ENCODE measurements at regions not wholly inside any gene's neighbourhood (a gene's known extent, or its start where the extent isn't known, plus 50 kb on each side); places are given as distances from the start of the nearest gene placed in this dataset.

- no peak for DNase-seq (ENCODE audit: low read depth in 2 of 2)
- no peaks in the 10 kb centered on the region for H4K20me1 ChIP-seq (ENCODE audit: control insufficient read depth, extremely low read depth, insufficient read depth, low read length)
- H2AFZ ChIP-seq (ENCODE audit: low read length) = no peak overlapping the region
- no peak overlapping the region for H3K27ac ChIP-seq (ENCODE audit: insufficient read depth, low read length)
- H3K4me2 ChIP-seq (ENCODE audit: extremely low read depth, insufficient read depth, low read length) = no peak overlapping the region
- H3K79me2 ChIP-seq (ENCODE audit: control insufficient read depth, insufficient read depth, low read length) = no peaks in the 10 kb centered on the region
- H3K4me3 ChIP-seq (replicated peaks in 1 of 4; ENCODE audit: control extremely low read depth in 1 of 4, insufficient read depth in 1 of 4, low read depth in 3 of 4, low read length in 4 of 4) = no peak overlapping the region
- TF ChIP-seq EZH2 (IDR thresholded peaks at IDR 0.05; ENCODE audit: low read length, missing control alignments) = no peak
- TF ChIP-seq, protein P1, sequence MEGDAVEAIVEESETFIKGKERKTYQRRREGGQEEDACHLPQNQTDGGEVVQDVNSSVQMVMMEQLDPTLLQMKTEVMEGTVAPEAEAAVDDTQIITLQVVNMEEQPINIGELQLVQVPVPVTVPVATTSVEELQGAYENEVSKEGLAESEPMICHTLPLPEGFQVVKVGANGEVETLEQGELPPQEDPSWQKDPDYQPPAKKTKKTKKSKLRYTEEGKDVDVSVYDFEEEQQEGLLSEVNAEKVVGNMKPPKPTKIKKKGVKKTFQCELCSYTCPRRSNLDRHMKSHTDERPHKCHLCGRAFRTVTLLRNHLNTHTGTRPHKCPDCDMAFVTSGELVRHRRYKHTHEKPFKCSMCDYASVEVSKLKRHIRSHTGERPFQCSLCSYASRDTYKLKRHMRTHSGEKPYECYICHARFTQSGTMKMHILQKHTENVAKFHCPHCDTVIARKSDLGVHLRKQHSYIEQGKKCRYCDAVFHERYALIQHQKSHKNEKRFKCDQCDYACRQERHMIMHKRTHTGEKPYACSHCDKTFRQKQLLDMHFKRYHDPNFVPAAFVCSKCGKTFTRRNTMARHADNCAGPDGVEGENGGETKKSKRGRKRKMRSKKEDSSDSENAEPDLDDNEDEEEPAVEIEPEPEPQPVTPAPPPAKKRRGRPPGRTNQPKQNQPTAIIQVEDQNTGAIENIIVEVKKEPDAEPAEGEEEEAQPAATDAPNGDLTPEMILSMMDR (conservative IDR thresholded peaks at IDR 0.05 in 1 of 2, IDR thresholded peaks at IDR 0.05 in 1 of 2; ENCODE audit: low read depth in 1 of 2, low read length in 2 of 2) = no peak
- H3K36me3 ChIP-seq (ENCODE audit: control insufficient read depth, insufficient read depth, low read length) = no peaks in the 10 kb centered on the region
- H3K4me1 ChIP-seq (ENCODE audit: control insufficient read depth, extremely low read depth, insufficient read depth, low read length) = no peaks in the 10 kb centered on the region
- H3K9me3 ChIP-seq (ENCODE audit: control insufficient read depth, insufficient read depth, low read depth, low read length) = no peaks in the 10 kb centered on the region
- no peak overlapping the region for H3K9ac ChIP-seq (ENCODE audit: insufficient read depth, low read length)
- H3K27me3 ChIP-seq (ENCODE audit: control insufficient read depth, insufficient read depth, low read length) = no peaks in the 10 kb centered on the region
Observed at GRCh38 chr7:135828604-135829003, 80.0 kb upstream of the FAM180A start.

DNA sequence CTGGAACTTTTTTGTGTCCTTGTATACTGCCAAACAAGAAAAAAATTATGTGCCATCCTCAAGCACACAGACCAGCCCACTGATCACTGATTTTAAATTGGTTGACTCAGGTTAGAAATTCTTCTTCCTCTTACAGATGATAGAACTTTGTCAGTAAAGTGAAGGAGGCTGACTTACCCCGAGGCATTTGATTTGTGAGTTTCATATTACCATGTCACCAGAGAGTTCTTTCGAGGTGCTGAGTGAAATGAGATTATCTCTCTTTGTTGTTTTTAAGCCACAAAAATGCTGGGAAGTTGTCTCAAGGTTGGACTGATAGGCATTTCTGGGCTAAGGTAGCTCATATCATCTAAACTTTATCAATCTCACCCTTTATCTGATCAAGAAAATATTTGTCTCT is 78.8 kb upstream of the FAM180A start:
- Histone ChIP-seq H4K20me1 (ENCODE audit: control insufficient read depth, extremely low read depth, insufficient read depth, low read length) (no peaks in the 10 kb centered on the region), H3K9ac (ENCODE audit: insufficient read depth, low read length) (no peak overlapping the region), H3K27ac (ENCODE audit: insufficient read depth, low read length) (no peak overlapping the region), H3K79me2 (ENCODE audit: control insufficient read depth, insufficient read depth, low read length) (no peaks in the 10 kb centered on the region), H3K4me1 (ENCODE audit: control insufficient read depth, extremely low read depth, insufficient read depth, low read length) (no peaks in the 10 kb centered on the region), H3K4me2 (ENCODE audit: extremely low read depth, insufficient read depth, low read length) (no peak overlapping the region), H3K36me3 (ENCODE audit: control insufficient read depth, insufficient read depth, low read length) (no peaks in the 10 kb centered on the region), H3K9me3 (ENCODE audit: control insufficient read depth, insufficient read depth, low read depth, low read length) (no peaks in the 10 kb centered on the region), H2AFZ (ENCODE audit: low read length) (no peak overlapping the region), H3K4me3 (replicated peaks in 1 of 4; ENCODE audit: control extremely low read depth in 1 of 4, insufficient read depth in 1 of 4, low read depth in 3 of 4, low read length in 4 of 4) (no peak overlapping the region), H3K27me3 (ENCODE audit: control insufficient read depth, insufficient read depth, low read length) (no peaks in the 10 kb centered on the region)
- DNase-seq (ENCODE audit: low read depth in 2 of 2) = no peak
- no peak for TF ChIP-seq EZH2 (IDR thresholded peaks at IDR 0.05; ENCODE audit: low read length, missing control alignments)
- TF ChIP-seq, protein P1 (conservative IDR thresholded peaks at IDR 0.05 in 1 of 2, IDR thresholded peaks at IDR 0.05 in 1 of 2; ENCODE audit: low read depth in 1 of 2, low read length in 2 of 2) = no peak

DNA sequence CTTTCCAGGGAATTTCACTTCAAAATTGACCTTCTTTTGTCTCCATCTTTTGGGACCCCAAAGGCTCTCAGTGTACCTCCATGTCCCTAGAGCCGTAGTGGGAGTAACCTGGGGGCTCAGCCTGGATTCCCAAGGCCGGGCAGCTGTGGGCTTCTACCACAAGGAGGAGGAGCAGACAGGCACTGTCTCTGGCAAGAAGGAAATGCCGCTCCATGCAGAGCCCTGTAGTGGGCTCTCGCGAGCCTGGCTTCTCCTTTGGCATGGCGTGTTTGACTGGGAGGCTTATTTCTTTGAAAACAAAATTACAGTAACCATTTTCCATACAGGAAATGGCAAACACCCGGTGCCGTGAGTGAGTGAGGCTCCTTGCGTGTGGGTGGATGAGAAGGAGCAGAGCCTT is 76.8 kb upstream of the FAM180A start:
- Histone ChIP-seq H3K27me3 (ENCODE audit: control insufficient read depth, insufficient read depth, low read length) (no peaks in the 10 kb centered on the region), H3K79me2 (ENCODE audit: control insufficient read depth, insufficient read depth, low read length) (no peaks in the 10 kb centered on the region), H3K36me3 (ENCODE audit: control insufficient read depth, insufficient read depth, low read length) (no peaks in the 10 kb centered on the region), H2AFZ (ENCODE audit: low read length) (no peak overlapping the region), H3K4me2 (ENCODE audit: extremely low read depth, insufficient read depth, low read length) (no peak overlapping the region), H3K9ac (ENCODE audit: insufficient read depth, low read length) (no peak overlapping the region), H3K9me3 (ENCODE audit: control insufficient read depth, insufficient read depth, low read depth, low read length) (no peaks in the 10 kb centered on the region), H3K27ac (ENCODE audit: insufficient read depth, low read length) (no peak overlapping the region), H3K4me1 (ENCODE audit: control insufficient read depth, extremely low read depth, insufficient read depth, low read length) (no peaks in the 10 kb centered on the region), H3K4me3 (replicated peaks in 1 of 4; ENCODE audit: control extremely low read depth in 1 of 4, insufficient read depth in 1 of 4, low read depth in 3 of 4, low read length in 4 of 4) (no peak overlapping the region), H4K20me1 (ENCODE audit: control insufficient read depth, extremely low read depth, insufficient read depth, low read length) (no peaks in the 10 kb centered on the region)
- TF ChIP-seq, protein P1 (conservative IDR thresholded peaks at IDR 0.05 in 1 of 2, IDR thresholded peaks at IDR 0.05 in 1 of 2; ENCODE audit: low read depth in 1 of 2, low read length in 2 of 2) = no peak
- TF ChIP-seq EZH2 (IDR thresholded peaks at IDR 0.05; ENCODE audit: low read length, missing control alignments) = no peak
- no peak for DNase-seq (ENCODE audit: low read depth in 2 of 2)

Data from fibroblast of lung (primary cell).